Mesendoderm (in vitro differentiated cells): ENCODE measurements at regions not wholly inside any gene's neighbourhood (a gene's known extent, or its start where the extent isn't known, plus 50 kb on each side); places are given as distances from the start of the nearest gene placed in this dataset.

ENCODE experiments used
- DNase-seq: peaks from one replicate; pipeline ENCODE4 v3.0.0; 2013
- H2AK5ac ChIP-seq: 2 replicates; pipeline ENCODE4 v1.6.1; 2013; ENCODE audit warnings: low read length, inconsistent platforms
- H2BK120ac ChIP-seq: 2 replicates; pipeline ENCODE4 v1.6.1; 2013; ENCODE audit warnings: low read depth, mild to moderate bottlenecking, low read length, moderate library complexity, mixed read lengths
- H2BK15ac ChIP-seq: replicated peaks from 2 replicates; pipeline ENCODE4 v1.6.1; 2013; ENCODE audit warnings: low read depth, mild to moderate bottlenecking, moderate library complexity
- H2BK5ac ChIP-seq: 2 replicates; pipeline ENCODE4 v1.6.1; 2013; ENCODE audit warnings: low read length, inconsistent platforms
- H3K18ac ChIP-seq: 2 replicates; pipeline ENCODE4 v1.6.1; 2013; ENCODE audit warnings: mild to moderate bottlenecking, low read length, mixed read lengths
- H3K23ac ChIP-seq: one replicate; pipeline ENCODE4 v1.6.1; 2013; ENCODE audit warnings: low read length
- H3K27ac ChIP-seq: 2 replicates; pipeline ENCODE4 v1.5.1; 2013; ENCODE audit warnings: low read depth, mild to moderate bottlenecking, inconsistent platforms, low read length, moderate library complexity
- H3K27me3 ChIP-seq: 2 replicates; pipeline ENCODE4 v1.6.1; 2013; ENCODE audit warnings: low read length, control low read depth, mild to moderate bottlenecking, inconsistent platforms; ENCODE audit not compliant: insufficient read depth, poor library complexity
- H3K36me3 ChIP-seq: 2 replicates; pipeline ENCODE4 v1.6.1; 2013; ENCODE audit warnings: low read length, inconsistent platforms; ENCODE audit not compliant: control insufficient read depth, insufficient read depth
- H3K4ac ChIP-seq: one replicate; pipeline ENCODE4 v1.6.1; 2013; ENCODE audit warnings: low read depth, mild to moderate bottlenecking, low read length, moderate library complexity
- H3K4me1 ChIP-seq: 2 replicates; pipeline ENCODE4 v1.6.1; 2013; ENCODE audit warnings: low read depth, low read length, inconsistent platforms; ENCODE audit not compliant: control insufficient read depth
- H3K4me2 ChIP-seq: 2 replicates; pipeline ENCODE4 v1.6.1; 2013; ENCODE audit warnings: low read length
- H3K4me3 ChIP-seq: 2 replicates; pipeline ENCODE4 v1.5.1; 2013; ENCODE audit warnings: mild to moderate bottlenecking, low read length
- H3K56ac ChIP-seq: one replicate; pipeline ENCODE4 v1.6.1; 2013; ENCODE audit warnings: low read length
- H3K79me1 ChIP-seq: 2 replicates; pipeline ENCODE4 v1.6.1; 2013; ENCODE audit warnings: low read length, inconsistent platforms
- H3K79me2 ChIP-seq: 2 replicates; pipeline ENCODE4 v1.6.1; 2013; ENCODE audit warnings: mild to moderate bottlenecking, low read length; ENCODE audit not compliant: control insufficient read depth, insufficient read depth
- H3K9ac ChIP-seq: 2 replicates; pipeline ENCODE4 v1.6.1; 2013; ENCODE audit warnings: low read length, inconsistent platforms
- H4K5ac ChIP-seq: one replicate; pipeline ENCODE4 v1.6.1; 2013; ENCODE audit warnings: low read length
- H4K8ac ChIP-seq: one replicate; pipeline ENCODE4 v1.6.1; 2013; ENCODE audit warnings: low read depth, mild to moderate bottlenecking, control low read depth, low read length, moderate library complexity
- WGBS: extraction: QIAGEN DNeasy Blood & Tissue Kit; methylation state at CpG from one replicate; pipeline ENCODE4 v1.1.7; 2013; ENCODE audit warnings: low lambda C conversion rate, missing lambda C conversion rate; ENCODE audit not compliant: insufficient coverage; ENCODE audit errors: extremely low coverage; 5-methylcytosine and 5-hydroxymethylcytosine counted together

- Histone ChIP-seq H3K27ac (no peak overlapping the region), H4K8ac (no peak overlapping the region), H2BK120ac (no peak overlapping the region), H3K4me3 (no peak overlapping the region), H4K5ac (no peak overlapping the region), H3K79me1 (no peaks in the 10 kb centered on the region), H3K18ac (no peak overlapping the region), H3K27me3 (no peaks in the 10 kb centered on the region), H2AK5ac (no peak overlapping the region), H3K9ac (no peak overlapping the region), H3K4ac (no peak overlapping the region), H3K56ac (no peak overlapping the region), H3K79me2 (no peaks in the 10 kb centered on the region), H2BK15ac (no peak overlapping the region), H3K36me3 (no peaks in the 10 kb centered on the region), H2BK5ac (no peak overlapping the region), H3K23ac (no peak overlapping the region), H3K4me2 (no peak overlapping the region), H3K4me1 (no peaks in the 10 kb centered on the region)
- no CpG with 5 or more reads among the region's 8 CpGs for WGBS
- DNase-seq: no peak
Measured at GRCh38 chr20:60465439-60465838, 507.2 kb downstream of the CDH26 start.

DNA sequence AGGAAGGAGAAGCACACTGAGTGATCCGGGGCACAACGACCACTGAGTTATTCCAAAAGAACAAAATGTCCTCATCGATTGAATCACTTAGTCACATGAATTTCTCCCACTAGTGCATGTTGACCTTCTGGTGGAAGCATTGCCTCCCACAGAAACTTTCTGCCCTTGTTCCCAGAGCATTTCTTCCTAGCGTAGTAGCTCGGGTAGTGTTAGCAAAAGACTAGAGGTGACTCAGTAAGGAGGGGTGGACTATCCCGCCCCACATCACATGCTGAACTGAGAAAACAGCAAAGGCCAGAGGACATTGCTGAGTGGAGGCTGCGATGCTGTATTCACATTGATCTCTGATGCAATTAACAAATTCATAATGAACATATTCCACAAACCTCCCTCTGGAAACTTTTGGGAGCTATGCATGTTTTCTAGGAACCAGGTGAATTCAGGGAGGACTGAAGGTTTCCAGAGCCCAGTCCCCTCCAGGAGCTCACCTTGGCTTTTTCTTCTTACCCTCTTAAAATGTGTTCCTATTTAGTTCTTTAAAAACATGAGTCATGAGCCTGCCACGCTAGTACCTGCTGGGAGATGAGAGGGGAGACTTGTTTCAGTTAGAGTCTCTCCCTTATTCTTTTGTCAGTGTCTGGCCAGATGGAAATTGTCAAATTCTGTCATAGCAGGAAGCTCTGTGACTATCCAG lies 507.9 kb downstream of the CDH26 start:
- H2BK15ac ChIP-seq: no peak overlapping the region
- no peaks in the 10 kb centered on the region for H3K36me3 ChIP-seq
- H3K4me2 ChIP-seq: no peak overlapping the region
- H3K79me2 ChIP-seq: no peaks in the 10 kb centered on the region
- H3K4ac ChIP-seq: no peak overlapping the region
- no peak overlapping the region for H2AK5ac ChIP-seq
- WGBS: no CpG with 5 or more reads among the region's 8 CpGs
- no peaks in the 10 kb centered on the region for H3K79me1 ChIP-seq
- no peak overlapping the region for H3K4me3 ChIP-seq
- H2BK120ac ChIP-seq: no peak overlapping the region
- DNase-seq: no peak
- no peak overlapping the region for H4K8ac ChIP-seq
- H3K18ac ChIP-seq: no peak overlapping the region
- H3K27ac ChIP-seq: no peak overlapping the region
- H3K9ac ChIP-seq: no peak overlapping the region
- no peaks in the 10 kb centered on the region for H3K27me3 ChIP-seq
- no peak overlapping the region for H4K5ac ChIP-seq
- H3K4me1 ChIP-seq: no peaks in the 10 kb centered on the region
- no peak overlapping the region for H2BK5ac ChIP-seq
- no peak overlapping the region for H3K23ac ChIP-seq
- H3K56ac ChIP-seq: no peak overlapping the region

- Histone ChIP-seq H2BK15ac (no peak overlapping the region), H2BK120ac (no peak overlapping the region), H2BK5ac (no peak overlapping the region), H4K8ac (no peak overlapping the region), H3K79me1 (no peaks in the 10 kb centered on the region), H3K79me2 (no peaks in the 10 kb centered on the region), H3K4me1 (no peaks in the 10 kb centered on the region), H3K27me3 (no peaks in the 10 kb centered on the region), H3K18ac (no peak overlapping the region), H3K9ac (no peak overlapping the region), H3K23ac (no peak overlapping the region), H4K5ac (no peak overlapping the region), H3K4me3 (no peak overlapping the region), H3K56ac (no peak overlapping the region), H3K4ac (no peak overlapping the region), H3K36me3 (no peaks in the 10 kb centered on the region), H3K4me2 (no peak overlapping the region), H3K27ac (no peak overlapping the region), H2AK5ac (no peak overlapping the region)
- no CpG with 5 or more reads among the region's 1 CpG for WGBS
- no peak for DNase-seq
Measured at GRCh38 chr20:60466687-60467022, 508.4 kb downstream of the CDH26 start.

GRCh38 chr20:60467078-60467477 lies 508.9 kb downstream of the CDH26 start:
- Histone ChIP-seq H3K4me3 (no peak overlapping the region), H2BK5ac (no peak overlapping the region), H3K18ac (no peak overlapping the region), H3K36me3 (no peaks in the 10 kb centered on the region), H3K9ac (no peak overlapping the region), H3K79me2 (no peaks in the 10 kb centered on the region), H2BK15ac (no peak overlapping the region), H3K27ac (no peak overlapping the region), H3K56ac (no peak overlapping the region), H3K27me3 (no peaks in the 10 kb centered on the region), H3K4me1 (no peaks in the 10 kb centered on the region), H2BK120ac (no peak overlapping the region), H3K4ac (no peak overlapping the region), H4K8ac (no peak overlapping the region), H2AK5ac (no peak overlapping the region), H3K79me1 (no peaks in the 10 kb centered on the region), H4K5ac (no peak overlapping the region), H3K4me2 (no peak overlapping the region), H3K23ac (no peak overlapping the region)
- no peak for DNase-seq
- WGBS: no CpG with 5 or more reads among the region's 2 CpGs

GRCh38 chr20:60467771-60468170 lies 509.5 kb downstream of the CDH26 start:
- Histone ChIP-seq H2AK5ac (no peak overlapping the region), H2BK15ac (no peak overlapping the region), H3K4me2 (no peak overlapping the region), H3K4me3 (no peak overlapping the region), H3K23ac (no peak overlapping the region), H3K27me3 (no peaks in the 10 kb centered on the region), H4K5ac (no peak overlapping the region), H3K79me2 (no peaks in the 10 kb centered on the region), H3K18ac (no peak overlapping the region), H3K4ac (no peak overlapping the region), H2BK5ac (no peak overlapping the region), H3K9ac (no peak overlapping the region), H2BK120ac (no peak overlapping the region), H3K4me1 (no peaks in the 10 kb centered on the region), H3K56ac (no peak overlapping the region), H3K79me1 (no peaks in the 10 kb centered on the region), H3K27ac (no peak overlapping the region), H3K36me3 (no peaks in the 10 kb centered on the region), H4K8ac (no peak overlapping the region)
- WGBS: no CpG with 5 or more reads among the region's 4 CpGs
- DNase-seq: no peak

GRCh38 chr20:60469829-60470228 lies 511.6 kb downstream of the CDH26 start:
- Histone ChIP-seq H2AK5ac (no peak overlapping the region), H3K4ac (no peak overlapping the region), H3K4me1 (no peaks in the 10 kb centered on the region), H3K79me2 (no peaks in the 10 kb centered on the region), H4K8ac (no peak overlapping the region), H3K27me3 (no peaks in the 10 kb centered on the region), H2BK15ac (no peak overlapping the region), H3K4me3 (no peak overlapping the region), H3K79me1 (no peaks in the 10 kb centered on the region), H3K56ac (no peak overlapping the region), H3K4me2 (no peak overlapping the region), H3K23ac (no peak overlapping the region), H4K5ac (no peak overlapping the region), H2BK5ac (no peak overlapping the region), H3K36me3 (no peaks in the 10 kb centered on the region), H3K27ac (no peak overlapping the region), H3K18ac (no peak overlapping the region), H3K9ac (no peak overlapping the region), H2BK120ac (no peak overlapping the region)
- WGBS: no CpG with 5 or more reads among the region's 5 CpGs
- no peak for DNase-seq
